SK-N-MC (cell line): ENCODE measurements at regions not wholly inside any gene's neighbourhood (a gene's known extent, or its start where the extent isn't known, plus 50 kb on each side); places are given as distances from the start of the nearest gene placed in this dataset.

Experiments used
- EZH2 ChIP-seq: fragments of 200-600 bp; sonication (generic); IDR thresholded peaks from one replicate; pipeline ENCODE4 v1.6.1; 2017; ENCODE audit warnings: antibody characterized with exemption
- FOXP2 ChIP-seq: optimal IDR thresholded peaks from 2 replicates; pipeline ENCODE3; 2011; ENCODE audit warnings: mild to moderate bottlenecking, moderate library complexity; ENCODE audit not compliant: insufficient read depth; ENCODE audit errors: extremely low read length, control extremely low read depth
- POLR2AphosphoS5 ChIP-seq: IDR thresholded peaks from 2 replicates; pipeline ENCODE4 v1.6.1; 2012; ENCODE audit warnings: mild to moderate bottlenecking, low read depth, low read length, borderline replicate concordance

DNA sequence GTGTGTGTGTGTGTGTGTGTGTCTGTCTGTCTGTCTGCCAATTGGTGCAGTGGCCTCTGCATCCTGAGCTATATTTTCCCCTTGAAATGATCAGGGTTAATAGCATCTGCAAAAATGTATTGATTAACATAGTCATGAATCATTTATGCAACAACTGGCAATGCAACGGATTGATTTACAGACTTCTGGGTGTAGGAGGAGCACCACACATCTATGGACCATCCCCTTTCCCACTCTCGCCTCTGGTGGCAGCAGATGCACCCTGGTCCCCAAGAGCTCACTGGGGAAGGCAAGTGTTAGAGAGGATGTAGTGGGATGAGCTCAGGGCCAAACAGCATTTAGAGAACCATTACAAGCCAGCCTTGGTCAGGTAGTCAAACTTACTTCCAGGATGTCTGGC lies 272.7 kb upstream of the C2CD4B start:
- TF ChIP-seq EZH2 (no peak), POLR2AphosphoS5 (no peak), FOXP2 (no peak)
